Testis (tissue), 2 donors: ENCODE measurements at regions not wholly inside any gene's neighbourhood (a gene's known extent, or its start where the extent isn't known, plus 50 kb on each side); places are given as distances from the start of the nearest gene placed in this dataset.

Experiments
- DNase-seq: peaks from one replicate; pipeline ENCODE4 v3.0.0-alpha.2; 2019
- H3K27ac ChIP-seq, 2 donors: fragments of 200-600 bp; sonication (generic); one replicate each; pipeline ENCODE4 v1.5.1; 2019
- H3K27me3 ChIP-seq: fragments of 200-600 bp; sonication (generic); one replicate; pipeline ENCODE4 v1.5.1; 2019
- H3K36me3 ChIP-seq: fragments of 200-600 bp; sonication (generic); one replicate; pipeline ENCODE4 v1.5.1; 2017; ENCODE audit warnings: low read depth; ENCODE audit errors: missing control alignments
- H3K4me1 ChIP-seq: fragments of 200-600 bp; sonication (generic); one replicate; pipeline ENCODE4 v1.5.1; 2019
- H3K4me3 ChIP-seq, 2 donors: fragments of 200-600 bp; sonication (generic); one replicate each; pipeline ENCODE4 v1.5.1; 2017 to 2019
- H3K9me3 ChIP-seq: fragments of 200-600 bp; sonication (generic); one replicate; pipeline ENCODE4 v1.5.1; 2017
- CTCF ChIP-seq, 3 experiments: fragments of 450-650 bp in 2 of 3; fragments of 200-600 bp in 1 of 3; sonication (generic) in 1 of 3; IDR thresholded peaks; one replicate each; pipeline ENCODE4 v1.5.1; 2016 to 2019; ENCODE audit warnings: antibody characterized with exemption in 3 of 3, mild to moderate bottlenecking in 2 of 3, moderate library complexity in 1 of 3
- POLR2A ChIP-seq: fragments of 450-650 bp; IDR thresholded peaks from one replicate; pipeline ENCODE4 v1.6.1; 2017; ENCODE audit warnings: antibody characterized with exemption, mild to moderate bottlenecking, moderate library complexity
- WGBS, 2 donors: methylation state at CpG; one replicate each; pipeline ENCODE4 v1.1.5; 2018; 5-methylcytosine and 5-hydroxymethylcytosine counted together
- intact Hi-C: fragments of 100-400 bp; cut with DNase I; formaldehyde crosslinking; loops from one replicate; pipeline ENCODE4 v1.15.1; 2023; ENCODE audit warnings: low total_unique reads

GRCh38 chr14:97109234-97109633, 312.1 kb downstream of the VRK1 start:
- Histone ChIP-seq H3K27me3 (no peaks in the 10 kb centered on the region), H3K9me3 (no peaks in the 10 kb centered on the region), H3K4me3 (no peak overlapping the region), H3K4me1 (no peaks in the 10 kb centered on the region), H3K36me3 (no peaks in the 10 kb centered on the region), H3K27ac (no peak overlapping the region)
- WGBS, 2 donors, result 79 to 95% methylated on average over 6 to 7 of the region's 7 CpGs
- TF ChIP-seq POLR2A (no peak), CTCF (IDR thresholded peaks at IDR 0.05) (no peak)
- intact Hi-C loops, result no loop called here
- DNase-seq, result no peak

DNA sequence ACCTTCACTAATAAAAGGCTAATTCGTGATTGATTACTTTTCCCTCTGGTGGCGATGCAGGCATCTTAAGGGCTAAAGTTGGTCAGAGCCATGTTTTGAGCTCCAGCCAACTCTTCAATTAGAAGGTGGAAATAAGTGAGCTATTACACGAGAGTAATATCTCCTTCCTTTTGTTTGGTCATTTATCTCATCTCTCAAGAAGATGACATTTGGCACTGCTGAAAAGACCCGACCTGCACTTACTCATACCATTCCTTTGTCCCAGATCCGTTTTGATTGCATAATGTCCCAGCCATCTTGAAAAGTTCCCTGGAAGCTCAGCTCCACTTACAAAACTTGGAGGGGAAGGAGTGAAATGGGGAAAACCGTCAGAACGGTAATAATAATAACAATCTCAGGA, 316.2 kb downstream of the VRK1 start:
- no peak for DNase-seq
- WGBS, 2 donors, result 74 to 76% methylated on average over 7 of the region's 7 CpGs
- intact Hi-C loops, result no loop called here
- no peak overlapping the region for H3K4me3 ChIP-seq
- no peaks in the 10 kb centered on the region for H3K9me3 ChIP-seq
- no peak overlapping the region for H3K27ac ChIP-seq
- H3K4me1 ChIP-seq, result no peaks in the 10 kb centered on the region
- TF ChIP-seq CTCF (IDR thresholded peaks at IDR 0.05), result no peak
- no peak for TF ChIP-seq POLR2A
- H3K36me3 ChIP-seq, result no peaks in the 10 kb centered on the region
- H3K27me3 ChIP-seq, result no peaks in the 10 kb centered on the region

DNA sequence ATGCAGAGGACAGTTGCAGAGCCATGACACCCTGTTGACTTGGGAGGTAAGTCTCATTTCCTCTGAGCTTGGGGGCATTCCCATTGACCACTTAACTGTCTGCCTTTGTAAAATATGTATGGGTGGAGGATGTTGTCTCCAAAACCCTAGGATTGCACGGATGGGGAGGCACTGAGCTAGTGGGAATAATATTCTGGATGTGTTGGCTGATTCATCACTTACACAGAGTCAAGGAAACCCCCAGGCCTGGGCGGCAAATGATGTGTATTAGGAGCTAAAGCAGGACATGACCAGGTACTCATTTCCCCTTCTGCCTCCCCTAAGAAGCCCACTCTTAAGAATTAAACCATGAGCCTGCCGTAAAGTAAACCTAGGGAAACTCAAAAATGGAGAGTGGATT, 319.4 kb downstream of the VRK1 start:
- H3K9me3 ChIP-seq, result no peaks in the 10 kb centered on the region
- DNase-seq, result no peak
- no peak overlapping the region for H3K4me3 ChIP-seq
- WGBS, 2 donors, result 81 to 92% methylated on average over 3 of the region's 3 CpGs
- intact Hi-C loops, result no loop called here
- H3K36me3 ChIP-seq, result no peaks in the 10 kb centered on the region
- TF ChIP-seq CTCF (IDR thresholded peaks at IDR 0.05) (no peak), POLR2A (no peak)
- H3K4me1 ChIP-seq, result no peaks in the 10 kb centered on the region
- no peaks in the 10 kb centered on the region for H3K27me3 ChIP-seq
- H3K27ac ChIP-seq, result no peak overlapping the region

- Histone ChIP-seq H3K27ac (no peak overlapping the region), H3K36me3 (no peaks in the 10 kb centered on the region), H3K4me3 (no peak overlapping the region), H3K27me3 (no peaks in the 10 kb centered on the region), H3K9me3 (no peaks in the 10 kb centered on the region), H3K4me1 (no peaks in the 10 kb centered on the region)
- 75 to 89% methylated on average over 7 to 8 of the region's 8 CpGs for WGBS, 2 donors
- no peak for DNase-seq
- no peak for TF ChIP-seq CTCF (IDR thresholded peaks at IDR 0.05)
- no peak for TF ChIP-seq POLR2A
- intact Hi-C loops, result no loop called here
Observed at GRCh38 chr14:97117693-97118092, 320.5 kb downstream of the VRK1 start.

DNA sequence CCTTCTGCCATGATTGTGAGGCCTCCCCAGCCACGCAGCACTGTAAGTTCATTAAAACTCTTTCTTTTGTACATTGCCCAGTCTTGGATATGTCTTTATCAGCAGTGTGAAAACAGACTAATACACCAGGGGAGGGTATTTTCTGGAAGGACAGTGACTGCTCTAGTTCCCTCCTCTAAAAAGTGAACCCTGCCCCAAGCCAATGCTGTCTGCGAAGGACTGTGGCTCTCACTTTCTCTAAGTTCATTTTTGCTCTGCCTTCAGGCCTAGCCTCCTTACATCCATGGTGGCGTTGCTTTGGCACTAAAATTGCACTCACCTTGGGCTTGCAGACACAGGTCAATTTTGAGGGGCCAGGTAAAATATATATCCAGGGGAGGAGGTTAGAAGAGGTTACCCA, 323.0 kb downstream of the VRK1 start:
- WGBS, 2 donors, result 75 to 80% methylated on average over 3 of the region's 3 CpGs
- intact Hi-C loops, result no loop called here
- Histone ChIP-seq H3K4me3 (no peak overlapping the region), H3K36me3 (no peaks in the 10 kb centered on the region), H3K27ac (no peak overlapping the region), H3K27me3 (no peaks in the 10 kb centered on the region), H3K4me1 (no peaks in the 10 kb centered on the region), H3K9me3 (no peaks in the 10 kb centered on the region)
- DNase-seq, result no peak
- TF ChIP-seq POLR2A (no peak), CTCF (IDR thresholded peaks at IDR 0.05) (no peak)
